HG02759 (cell line): ENCODE measurements at regions not wholly inside any gene's neighbourhood (a gene's known extent, or its start where the extent isn't known, plus 50 kb on each side); places are given as distances from the start of the nearest gene placed in this dataset.

Source experiments
- ATAC-seq: cut with Tn5 transposase; IDR thresholded peaks from one replicate; pipeline ENCODE4 v1.9.1; 2021; ENCODE audit warnings: mild to moderate bottlenecking, moderate library complexity; ENCODE audit not compliant: unreplicated experiment

DNA sequence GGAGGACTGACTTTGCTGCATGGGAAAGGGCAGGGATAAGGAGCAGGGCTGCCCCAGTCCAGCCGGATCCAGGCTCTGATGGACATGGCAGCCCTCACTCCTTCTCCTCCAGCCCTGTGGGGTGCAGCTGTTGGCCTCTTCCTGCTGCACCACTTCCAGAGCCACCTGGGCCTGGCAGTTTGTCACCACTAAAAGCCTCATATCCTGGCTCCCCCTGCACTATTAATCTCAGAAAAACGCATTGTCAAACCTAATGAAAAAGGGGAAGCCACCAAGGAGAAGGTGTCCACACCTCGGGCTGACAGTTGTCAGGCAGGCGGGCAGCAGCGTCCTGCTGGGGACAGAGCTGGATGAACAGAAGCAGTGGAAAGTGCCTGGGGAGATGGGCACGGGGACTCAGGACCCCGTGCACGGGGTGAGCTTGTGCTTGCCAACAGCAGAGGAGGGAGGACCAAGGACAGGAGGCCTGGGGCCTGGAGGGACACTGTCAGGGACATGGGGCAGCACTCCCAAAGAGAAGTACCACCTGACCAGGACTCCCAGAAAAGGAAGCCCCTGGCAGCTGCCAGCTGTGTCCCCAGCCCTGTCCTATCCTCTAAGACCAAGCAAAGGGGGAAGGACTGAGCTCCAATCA is 151.1 kb upstream of the TSHZ3 start:
- no peak for ATAC-seq

DNA sequence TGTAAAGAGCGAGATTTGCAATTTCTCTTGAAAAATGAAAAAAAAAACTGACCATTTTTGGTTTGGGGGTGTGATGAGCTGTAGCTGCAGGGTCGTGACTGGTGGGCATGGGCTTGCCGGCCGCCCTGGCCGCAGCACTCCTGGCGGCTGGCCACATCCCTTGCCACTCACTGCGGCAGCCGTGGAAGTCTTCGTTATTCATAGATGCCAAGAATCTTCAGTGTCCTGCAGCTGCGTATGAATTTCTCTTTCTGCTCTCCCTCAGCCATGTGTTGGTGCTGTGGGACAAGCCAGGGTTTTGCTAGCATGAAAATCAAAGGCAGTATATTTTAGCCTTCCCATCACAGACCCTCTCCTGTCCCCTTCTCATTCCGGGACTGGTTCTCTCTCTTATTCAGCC is 151.7 kb upstream of the TSHZ3 start:
- no peak for ATAC-seq

DNA sequence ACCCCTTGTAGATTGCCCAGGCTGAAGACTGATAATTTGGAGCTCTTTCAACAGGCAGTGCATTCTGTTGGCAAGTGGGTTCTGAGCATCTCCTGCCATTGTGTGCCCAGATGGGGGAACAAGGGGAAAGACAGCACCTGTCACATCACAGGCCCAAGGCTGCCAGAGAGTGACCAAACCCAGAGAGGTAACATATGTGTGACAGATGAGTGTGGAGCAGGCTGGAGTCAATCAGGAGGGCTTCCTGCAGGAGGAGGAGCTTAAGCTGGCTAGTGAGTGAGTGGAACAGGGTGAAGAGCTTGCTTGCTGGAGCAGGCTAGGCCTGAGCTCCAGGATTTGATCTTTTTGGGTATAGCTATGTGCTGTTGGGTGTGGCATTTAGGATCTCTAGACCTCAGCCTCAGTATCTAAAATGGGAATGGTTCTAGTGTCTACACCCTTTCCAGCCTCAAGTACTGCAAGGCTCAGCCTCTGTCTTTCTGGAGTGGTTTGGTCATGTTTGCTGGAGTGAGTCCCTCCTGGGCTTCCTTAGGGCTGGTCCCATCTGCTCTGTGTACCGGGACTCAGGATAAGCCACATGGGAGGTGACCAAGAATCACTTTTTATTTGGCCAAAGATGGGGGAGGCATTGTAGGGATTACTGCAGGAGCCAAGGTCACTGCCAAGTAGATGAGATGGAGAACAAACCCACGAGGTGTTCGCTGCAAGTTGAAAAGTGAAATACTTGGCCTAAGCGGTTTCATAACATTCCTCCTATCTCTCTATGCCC is 152.4 kb upstream of the TSHZ3 start:
- no peak for ATAC-seq

DNA sequence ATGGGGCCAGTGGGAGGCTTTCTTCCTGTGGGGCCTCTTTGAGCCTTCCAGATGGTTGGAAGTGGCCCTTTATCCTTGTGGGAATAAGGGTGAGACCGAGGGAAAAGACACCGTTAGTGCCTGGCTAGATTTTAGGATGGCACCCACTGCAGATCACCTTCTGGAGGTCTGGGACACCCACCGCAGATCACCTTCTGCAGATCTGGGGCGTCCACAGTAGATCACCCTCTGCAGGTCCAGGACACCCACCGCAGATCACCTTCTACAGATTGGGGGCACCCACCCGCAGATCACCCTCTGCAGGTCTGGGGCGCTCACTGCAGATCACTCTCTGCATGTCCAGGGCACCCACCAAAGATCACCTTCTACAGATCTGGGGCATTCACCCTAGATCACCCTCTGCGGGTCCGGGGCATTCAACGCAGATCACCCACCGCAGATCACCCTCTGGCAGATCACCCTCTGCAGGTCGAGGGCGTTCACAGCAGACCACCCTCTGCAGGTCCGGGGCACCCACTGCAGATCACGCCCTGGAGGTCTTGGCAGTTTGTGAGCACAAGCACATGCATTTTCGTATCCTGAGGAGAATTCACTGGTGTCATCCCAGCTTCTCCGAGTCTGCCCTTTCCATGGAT is 153.4 kb upstream of the TSHZ3 start:
- no peak for ATAC-seq

DNA sequence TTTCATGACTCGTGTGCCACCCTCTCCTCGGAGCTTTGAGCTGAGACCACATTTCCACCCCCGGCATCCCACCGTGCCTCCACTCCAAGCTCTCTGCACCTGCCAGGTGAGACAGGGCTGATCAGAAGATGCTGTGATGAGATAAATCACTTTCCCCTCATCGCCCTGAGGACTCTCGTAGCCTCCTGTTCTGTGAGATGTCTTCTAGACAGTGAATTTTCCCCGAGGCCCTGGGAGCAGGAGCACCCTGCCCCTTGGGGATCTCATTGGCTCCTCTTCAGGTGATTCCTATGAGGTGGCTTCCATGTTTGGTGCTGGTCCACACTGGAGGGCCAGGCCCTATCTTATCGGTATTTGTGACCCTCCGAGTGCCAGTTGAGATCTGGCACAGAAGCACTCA is 154.0 kb upstream of the TSHZ3 start:
- no peak for ATAC-seq

DNA sequence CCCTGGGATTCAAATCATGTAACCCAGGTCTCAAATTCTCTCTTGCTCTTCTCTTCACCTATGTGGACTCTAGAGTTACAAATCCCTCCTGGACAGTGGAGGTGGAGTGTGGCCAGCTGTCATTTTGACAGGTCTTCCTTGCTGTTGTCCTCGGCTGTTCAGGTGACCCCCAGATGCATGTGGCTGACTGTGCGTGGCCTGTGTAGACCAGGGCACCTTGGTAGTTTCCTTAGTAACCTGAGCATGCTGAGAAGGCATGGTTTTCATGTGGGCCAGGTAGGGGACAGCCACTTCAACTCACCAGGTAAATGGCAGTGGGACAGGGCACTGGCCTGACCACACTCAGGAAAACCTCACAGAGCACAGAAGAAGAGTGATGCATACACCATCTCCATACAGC is 155.0 kb upstream of the TSHZ3 start:
- ATAC-seq, result no peak

DNA sequence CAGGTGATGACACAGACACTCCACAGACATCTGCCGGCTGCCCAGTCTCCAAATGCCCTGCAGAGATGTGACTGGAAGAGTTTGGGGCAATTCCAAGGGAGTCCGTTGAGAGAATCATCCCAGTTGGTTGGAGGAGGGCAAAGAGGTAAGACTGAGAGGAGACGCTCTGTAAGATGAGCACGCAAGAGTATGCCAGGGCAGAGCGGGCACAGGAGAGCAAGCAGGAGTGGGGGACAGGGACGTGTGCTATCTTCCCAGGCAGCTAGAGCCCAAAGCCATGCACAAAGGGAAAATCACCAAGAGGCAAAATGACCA is 156.3 kb upstream of the TSHZ3 start:
- no peak for ATAC-seq

DNA sequence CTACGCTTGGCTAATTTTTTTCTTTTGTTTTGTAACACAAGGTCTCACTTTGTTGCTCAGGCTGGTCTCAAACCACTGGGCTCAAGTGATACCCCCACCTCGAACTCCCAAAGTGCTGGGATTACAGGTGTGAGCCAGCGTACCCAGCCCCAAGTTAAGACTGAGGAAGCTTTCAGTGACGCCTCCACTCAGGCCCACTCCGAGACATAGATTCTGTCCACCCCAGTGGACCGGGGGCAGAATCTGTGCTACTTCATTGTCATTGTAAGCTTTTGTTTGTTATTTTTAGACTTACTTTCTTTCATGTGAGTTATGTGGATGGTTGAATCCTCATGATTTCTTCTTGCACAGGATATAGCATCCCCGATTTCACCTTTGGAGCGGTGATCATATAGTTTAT is 156.9 kb upstream of the TSHZ3 start:
- no peak for ATAC-seq

DNA sequence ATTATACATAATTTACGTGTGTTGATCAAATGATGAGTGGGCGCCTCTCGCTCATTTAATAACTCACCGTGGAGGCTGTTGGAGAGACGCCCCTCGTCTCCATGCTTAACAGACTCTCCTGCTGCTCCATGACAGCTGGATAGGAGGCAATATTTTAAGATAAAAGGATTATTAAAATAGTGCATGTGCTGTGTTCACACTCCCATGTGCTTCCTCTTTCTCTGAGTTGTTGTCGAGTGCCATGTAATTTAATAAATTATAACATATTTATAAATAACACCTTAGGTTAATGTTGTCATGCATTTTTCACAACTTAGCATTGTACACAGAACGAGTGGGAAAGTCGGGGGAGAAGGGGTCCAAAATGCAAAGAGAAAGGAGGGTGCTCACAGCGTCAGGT is 161.4 kb upstream of the TSHZ3 start:
- ATAC-seq, result no peak

DNA sequence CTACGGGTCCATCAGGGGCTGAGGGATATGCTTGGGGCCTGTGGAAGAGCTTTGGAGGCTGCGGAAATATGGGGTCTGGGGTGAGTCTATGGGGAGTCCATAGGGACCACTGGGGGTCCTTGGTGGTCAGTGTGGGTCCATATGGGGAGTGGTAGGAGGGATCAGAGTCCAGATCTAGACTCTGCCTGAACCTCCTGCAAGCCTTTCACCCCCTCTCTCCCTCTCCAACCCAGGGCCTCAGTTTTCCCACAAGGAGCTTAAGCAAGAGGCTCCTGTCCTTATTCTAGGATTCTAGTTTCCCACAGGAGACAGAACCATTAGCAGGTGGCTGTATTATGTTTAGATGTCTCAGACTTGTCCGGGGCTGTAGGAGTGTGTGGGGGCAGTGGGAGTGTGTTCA is 161.9 kb upstream of the TSHZ3 start:
- no peak for ATAC-seq

DNA sequence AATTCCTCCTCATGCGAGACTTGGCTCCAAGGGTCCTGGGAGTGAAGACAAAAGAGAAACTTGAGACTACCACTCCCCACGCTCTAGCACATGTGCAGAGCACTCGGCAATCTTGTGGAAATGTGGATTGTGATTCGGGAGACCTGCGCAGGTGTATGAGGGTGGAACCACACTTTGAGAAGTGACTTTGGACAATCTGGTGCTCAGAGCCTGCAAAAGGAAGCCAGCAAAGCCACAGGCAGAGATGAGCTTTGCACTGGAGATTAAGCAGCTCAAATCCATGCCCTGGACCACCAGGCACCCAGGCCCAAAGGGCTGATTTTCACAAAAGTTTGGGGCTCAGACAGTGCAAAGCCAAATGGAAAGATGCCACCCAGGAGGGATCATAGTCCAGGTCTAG is 162.5 kb upstream of the TSHZ3 start:
- ATAC-seq, result no peak

DNA sequence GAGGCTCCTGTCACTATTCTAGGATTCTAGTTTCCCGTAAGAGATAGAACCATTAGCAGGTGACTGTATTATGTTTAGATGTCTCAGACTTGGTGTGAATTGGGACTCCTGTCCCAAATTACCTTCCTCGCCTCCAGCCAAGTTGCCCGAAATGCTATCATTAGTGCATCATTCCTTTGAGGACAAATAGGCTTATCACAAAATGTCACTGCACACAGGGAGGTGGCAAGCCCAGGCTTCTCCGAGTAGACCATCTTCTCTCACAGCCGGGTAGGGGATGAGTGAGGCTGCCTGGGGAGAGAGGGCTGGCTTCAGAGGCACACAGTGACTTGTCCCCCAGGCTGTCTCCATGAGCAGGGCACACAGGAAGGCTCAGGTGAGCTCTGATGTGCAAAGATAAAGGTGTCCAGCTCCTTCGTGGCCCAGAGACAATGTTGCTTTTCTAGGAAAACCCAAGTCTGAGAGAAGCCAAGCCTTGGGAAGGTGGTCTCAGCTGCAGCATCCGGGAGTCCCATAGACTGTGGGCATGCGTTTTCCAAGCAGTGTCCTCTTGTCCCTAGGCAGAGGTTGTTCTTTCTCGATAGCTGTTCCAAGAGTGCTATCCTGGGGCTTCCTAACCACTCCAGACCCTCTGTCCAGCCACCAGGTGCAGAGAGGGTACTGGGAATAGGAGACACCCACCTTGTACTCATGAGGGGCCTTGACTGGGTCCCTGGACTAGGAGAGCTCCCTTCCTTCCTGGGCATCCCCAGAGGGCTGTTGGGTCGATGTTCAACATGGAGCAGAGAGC is 163.1 kb upstream of the TSHZ3 start:
- no peak for ATAC-seq

DNA sequence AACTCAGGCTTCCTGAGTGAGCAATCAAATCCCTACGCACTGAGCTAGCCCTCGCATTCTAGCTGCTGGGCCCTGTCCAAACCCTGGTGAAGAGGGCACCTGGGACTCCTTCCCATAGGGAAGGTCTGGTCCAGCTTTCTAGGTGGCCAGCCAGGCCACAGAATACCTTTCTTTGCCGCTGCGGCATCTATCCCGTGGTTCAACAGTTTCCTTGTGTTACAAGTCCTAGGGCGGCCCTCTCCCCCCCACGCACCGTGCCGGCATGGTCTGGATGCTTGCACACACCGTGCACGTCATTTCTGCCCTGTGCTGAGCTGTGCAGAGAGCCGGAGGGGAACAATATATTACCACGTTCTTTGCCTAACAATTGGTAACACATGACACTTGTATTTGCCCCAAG is 164.6 kb upstream of the TSHZ3 start:
- no peak for ATAC-seq

DNA sequence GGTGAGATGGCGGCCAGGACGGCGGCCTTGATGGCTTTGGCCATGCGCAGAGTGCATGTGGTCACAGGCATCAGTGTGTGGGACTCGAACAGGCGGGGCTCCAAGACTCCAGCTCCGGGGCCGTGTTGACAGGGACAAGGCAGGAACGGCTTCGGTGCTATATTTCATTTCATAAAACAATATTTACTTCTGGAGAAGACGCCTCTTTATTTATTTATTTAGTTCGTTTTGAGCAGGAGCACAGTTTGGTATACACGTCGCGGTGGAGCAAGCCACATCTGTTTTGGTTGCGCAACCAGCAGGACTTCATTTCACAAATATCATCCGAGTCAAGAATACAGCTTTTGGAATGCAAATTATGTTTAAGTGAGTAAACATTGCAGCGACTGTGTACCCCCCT is 166.7 kb upstream of the TSHZ3 start:
- no peak for ATAC-seq

DNA sequence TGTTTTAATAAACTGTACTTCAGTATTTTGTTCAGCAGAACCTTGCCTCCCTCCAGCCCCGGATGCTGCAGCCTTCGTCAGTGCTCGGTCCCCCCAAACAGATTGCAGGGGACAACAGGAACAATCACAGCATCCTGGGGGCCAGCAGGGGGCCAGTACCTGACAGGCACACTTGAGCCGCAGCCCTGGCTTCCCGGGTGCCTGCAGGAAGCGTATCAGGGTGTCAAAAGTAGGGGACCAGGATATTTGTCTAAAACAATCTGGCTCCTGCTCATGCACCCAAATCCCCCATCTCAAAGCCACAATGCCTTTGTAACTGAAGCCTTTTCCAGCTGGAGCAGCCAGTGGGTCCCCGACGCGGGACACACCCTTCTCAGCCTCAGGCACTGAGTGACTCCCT is 167.5 kb upstream of the TSHZ3 start:
- ATAC-seq, result no peak

DNA sequence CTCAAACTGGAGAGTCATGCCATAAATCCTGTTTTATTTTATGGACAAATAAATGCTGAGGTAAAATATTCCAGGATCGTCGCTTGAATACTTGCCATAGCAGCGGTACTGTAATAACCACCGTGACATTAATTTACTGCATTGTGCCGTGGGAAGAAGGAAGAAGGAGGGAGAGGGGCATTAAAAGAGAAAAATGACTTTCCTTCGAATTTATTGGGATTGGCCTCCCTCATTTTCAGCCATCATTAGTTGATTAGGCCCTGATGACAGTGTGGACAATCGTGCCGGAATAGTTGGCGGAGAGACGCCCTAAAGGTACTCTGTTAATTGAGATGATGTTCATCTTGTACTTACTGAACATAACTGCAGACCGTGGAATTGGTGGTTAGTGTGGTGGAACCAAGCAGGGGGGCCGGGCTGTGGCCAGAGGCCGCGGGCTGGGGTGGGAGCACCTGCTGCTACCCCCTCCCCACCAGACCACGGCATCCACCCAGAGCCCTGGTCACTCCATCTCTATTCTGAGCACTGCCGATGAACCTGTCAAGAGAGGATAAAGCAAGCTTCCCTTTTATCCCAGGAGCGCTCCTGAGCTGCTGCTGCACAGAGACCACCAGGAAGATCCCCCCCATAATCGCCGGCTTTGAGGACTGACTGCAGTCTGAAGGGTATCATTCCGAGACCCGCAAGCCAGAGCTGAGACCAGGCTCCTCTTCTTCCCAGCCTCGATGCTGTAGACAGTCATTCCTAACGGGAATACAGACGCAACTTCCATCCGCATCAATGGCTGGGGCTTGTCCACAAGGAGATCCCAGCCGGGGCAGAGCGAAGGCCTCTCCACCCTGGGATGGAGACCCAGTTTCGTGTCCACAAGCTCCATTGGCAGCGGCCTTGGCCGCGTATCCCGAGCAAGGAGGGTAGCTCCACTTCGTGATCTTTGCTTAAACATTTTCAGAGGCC is 168.3 kb upstream of the TSHZ3 start:
- no peak for ATAC-seq

DNA sequence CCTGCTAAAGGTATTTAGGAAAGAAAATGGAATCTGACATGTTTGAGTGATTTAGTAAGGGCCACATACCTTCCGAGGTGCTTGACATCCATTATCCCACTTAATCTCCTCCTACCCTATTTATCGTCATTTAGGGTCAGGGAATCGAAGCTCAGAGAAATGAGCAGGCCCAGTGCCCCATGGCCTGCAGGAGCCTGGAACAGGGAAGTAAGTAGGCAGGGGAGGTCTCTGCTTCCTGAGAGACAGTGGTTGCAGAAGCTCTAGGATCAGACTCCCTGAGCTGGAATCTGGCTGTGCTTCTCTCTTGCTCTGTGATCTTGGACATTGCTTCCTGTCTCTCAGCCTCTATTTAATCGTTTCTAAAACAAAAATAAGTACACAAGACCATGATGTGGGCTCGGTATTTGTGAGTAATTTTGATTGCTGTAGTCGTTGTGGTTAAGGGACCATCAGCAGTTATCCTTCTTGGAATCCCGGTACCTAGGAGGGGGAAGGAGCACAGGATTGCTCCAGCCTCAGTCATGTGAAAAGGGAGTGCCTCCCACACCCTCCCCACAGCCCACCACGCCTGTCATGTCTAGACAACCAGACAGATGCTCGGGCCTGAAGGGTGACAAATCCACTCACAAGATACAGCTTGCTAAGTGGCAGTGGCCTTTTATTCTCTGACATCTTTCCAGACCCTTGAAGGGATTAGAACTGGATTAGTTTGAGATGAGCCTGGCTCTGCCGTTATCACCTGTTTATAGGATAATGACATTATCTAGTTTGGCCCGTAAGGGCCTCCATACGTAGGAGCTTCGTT is 169.2 kb upstream of the TSHZ3 start:
- ATAC-seq, result no peak

DNA sequence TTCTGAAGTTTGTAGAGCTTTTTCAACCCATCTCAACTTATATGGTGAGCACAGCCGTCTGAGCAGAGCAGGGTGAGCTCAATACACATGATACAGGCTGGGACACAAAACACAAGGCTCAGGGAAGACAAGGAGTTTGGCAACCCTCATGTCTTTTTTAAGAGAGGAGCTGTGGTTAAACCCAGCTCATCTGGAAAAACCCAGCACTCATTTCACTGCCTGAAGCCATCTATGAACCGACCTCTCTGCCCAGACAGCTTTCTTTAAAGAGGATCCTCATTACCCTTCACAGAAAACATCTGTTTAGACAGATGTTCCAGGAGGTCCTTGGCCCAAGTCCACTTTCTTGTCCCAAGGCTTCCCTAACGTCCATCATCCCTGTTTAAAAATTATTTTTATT is 170.0 kb upstream of the TSHZ3 start:
- no peak for ATAC-seq

DNA sequence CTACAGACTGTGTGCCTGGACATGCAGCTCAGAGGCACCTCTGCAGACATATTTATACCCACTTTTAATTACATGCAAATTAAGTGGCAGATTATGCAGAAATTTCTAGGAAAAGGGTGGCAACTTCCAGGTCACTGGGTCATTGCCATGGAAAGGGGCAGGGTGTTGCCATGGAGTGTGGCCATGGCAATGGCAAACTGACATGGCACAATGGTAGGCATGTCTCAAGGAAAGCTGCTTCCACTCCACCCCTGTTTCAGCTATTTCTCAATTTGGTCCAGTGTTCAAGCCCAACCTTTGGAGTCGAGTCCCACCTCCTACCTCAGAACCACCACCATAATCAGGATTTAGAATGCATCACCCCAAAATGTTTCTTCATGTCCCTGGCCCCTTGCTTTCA is 170.7 kb upstream of the TSHZ3 start:
- ATAC-seq, result no peak

DNA sequence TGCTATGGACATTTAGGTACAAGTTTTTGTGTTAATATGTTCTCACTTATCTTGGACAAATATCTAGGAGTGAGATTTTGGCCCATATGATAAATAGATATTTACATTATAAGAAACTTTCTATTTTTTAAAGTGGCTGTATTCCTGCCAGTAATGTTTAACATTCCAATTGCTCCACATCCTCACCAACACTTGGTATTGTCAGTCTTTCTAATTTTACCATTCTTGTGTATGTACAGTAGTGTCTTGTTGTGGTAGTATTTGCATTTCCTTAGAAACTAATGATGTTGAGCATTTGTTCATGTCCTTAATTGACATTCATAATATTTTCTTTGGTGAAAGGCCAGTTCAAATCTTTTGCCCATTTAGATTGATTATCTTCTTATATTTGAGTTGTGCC is 171.4 kb upstream of the TSHZ3 start:
- no peak for ATAC-seq
